ENCODE measurements at regions not wholly inside any gene's neighbourhood (a gene's known extent, or its start where the extent isn't known, plus 50 kb on each side); places are given as distances from the start of the nearest gene placed in this dataset.
"Not testable (repeated sequence)": the region's sequence is repeated elsewhere in the genome, so short reads cannot be mapped to it uniquely, and the experiment has no call there.

DNA sequence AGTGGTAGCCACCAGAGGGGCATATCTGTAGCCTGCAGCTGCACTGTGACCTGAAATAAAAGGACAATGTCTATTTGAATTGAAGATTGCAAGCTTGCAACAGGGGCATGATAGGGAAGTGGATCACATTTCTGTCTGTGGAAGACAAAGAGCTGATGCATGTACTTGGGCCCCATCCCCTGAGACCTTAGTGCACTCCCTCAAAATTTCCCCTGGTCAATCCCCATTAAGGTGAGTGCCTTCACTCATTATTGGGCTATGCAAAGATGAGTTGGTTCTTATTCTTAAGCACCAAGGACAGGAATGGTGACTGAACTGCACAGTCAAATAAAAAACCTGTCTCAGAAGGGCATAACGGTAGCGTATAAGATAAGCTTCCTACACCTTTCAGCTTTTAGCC is 273.1 kb upstream of the ARSJ start:
- DNase-seq = no peak

DNA sequence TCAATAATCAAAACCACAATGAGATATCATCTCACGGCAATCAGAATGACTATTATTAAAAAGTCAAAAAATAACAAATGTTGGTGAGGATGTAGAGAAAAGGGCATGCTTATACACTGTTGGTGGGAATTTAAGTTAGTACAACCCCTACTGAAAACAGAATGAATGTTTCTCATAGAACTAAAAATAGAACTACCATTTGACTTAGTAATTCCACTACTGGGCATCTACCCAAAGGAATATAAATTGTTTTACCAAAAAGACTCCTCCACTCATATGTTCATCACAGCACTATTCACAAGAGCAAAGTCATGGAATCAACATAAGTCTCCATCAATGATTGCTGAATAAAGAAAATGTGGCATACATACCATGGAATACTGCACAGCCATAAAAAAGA is 278.1 kb upstream of the ARSJ start:
- no peak for DNase-seq

DNA sequence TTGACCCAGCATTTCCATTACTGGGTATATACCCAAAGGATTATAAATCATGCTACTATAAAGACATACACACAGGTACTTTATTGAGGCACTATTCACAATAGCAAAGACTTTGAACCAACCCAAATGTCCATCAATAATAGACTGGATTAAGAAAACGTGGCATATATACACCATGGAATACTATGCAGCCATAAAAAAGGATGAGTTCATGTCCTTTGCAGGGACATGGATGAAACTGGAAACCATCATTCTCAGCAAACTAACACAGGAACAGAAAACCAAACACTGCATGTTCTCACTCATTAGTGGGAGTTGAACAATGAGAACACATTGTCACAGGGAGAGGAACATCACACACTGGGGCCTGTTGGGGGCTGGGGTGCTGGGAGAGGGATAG is 283.0 kb upstream of the ARSJ start:
- DNase-seq = not testable (repeated sequence)

DNA sequence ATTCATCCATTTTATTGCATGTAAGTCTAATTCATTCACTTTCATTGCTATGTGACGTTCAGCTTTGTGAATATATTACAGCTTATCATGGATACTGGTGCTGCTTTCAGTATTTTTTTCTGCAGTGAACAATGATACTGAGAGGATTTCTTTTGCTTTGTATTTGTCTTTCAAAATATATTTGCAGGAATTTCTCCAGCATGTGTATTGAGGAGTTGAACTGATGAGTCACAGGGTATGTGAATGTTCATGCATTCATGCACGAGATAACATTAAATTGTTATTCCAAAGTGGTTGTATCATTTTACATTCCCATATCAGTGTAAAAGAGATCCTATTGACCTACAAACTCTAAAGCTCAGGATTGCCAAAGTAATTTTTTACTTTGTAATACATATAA is 283.8 kb upstream of the ARSJ start:
- DNase-seq = no peak

DNA sequence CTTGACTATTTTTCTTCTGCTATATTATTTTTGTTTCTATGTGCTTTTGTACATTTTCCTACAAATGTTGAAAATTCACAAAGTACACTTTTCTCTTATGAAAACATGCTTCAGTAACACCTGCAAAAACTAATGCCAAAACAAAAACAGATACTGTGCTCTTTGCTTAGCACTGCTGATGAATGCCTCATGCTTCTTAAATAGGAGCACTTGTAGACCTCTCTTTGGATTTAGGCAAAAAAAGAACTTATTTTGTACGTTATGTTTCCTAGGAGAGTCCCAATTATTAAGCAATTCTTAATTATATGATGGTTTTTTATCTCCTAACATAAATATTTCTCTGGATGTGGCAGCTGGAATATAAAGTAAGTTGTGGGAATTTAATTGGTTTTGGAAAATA is 285.0 kb upstream of the ARSJ start:
- DNase-seq = no peak

DNA sequence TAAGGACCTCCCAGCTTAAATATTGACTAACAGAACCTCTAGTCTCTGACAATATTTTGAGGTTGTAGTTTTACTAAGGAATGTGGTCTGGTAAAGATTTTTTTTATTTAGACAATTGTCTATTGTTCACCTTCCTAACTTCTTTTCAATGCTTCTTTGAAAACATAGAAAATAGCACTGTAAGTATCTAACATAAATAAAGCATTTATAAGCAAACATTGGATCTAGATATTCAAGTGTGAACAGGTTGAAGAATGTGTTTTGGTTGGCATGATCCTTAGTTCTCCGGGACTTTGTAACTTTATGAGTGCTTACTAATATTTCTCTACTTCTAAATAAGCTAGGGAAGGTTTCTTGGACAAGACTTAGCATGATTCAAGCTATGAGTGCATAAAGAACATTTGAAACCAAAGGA is 285.4 kb upstream of the ARSJ start:
- no peak for DNase-seq

DNA sequence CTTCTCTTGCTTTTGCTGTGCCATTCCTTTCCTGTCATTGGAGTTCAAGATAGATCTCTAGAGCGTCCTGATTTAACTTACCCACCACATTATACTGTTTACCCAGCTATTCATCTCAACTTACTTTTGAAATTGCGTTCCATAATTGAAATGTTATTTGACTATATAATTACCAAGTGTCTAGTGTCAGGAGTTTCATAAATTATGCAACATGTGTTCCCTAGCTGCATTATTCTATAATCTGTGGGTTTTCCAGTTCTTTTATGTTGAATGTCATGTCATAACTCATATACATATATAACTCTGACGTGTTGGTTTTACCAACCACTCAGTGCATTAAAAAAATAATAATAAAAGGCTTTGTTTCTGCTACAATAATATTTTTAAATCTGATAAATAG is 285.9 kb upstream of the ARSJ start:
- no peak for DNase-seq

DNA sequence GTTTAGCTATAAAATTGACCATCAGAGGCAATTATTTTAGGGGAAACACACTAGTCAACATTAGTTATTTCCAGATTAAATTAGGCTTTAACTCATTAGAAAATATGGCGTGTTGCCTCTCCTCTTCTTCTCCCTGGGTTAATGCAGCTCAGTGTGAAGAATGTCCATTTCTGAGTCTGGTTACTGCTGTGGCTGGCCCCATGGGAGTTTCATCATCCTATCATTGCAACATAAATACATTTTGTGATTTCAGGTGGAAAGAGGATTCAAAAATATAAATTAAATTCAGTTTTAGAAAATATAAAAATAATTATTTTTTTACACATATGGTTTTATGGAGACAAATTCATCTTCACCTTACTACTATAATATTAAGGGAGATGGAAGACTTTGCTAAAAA is 288.5 kb upstream of the ARSJ start:
- no peak for DNase-seq

DNA sequence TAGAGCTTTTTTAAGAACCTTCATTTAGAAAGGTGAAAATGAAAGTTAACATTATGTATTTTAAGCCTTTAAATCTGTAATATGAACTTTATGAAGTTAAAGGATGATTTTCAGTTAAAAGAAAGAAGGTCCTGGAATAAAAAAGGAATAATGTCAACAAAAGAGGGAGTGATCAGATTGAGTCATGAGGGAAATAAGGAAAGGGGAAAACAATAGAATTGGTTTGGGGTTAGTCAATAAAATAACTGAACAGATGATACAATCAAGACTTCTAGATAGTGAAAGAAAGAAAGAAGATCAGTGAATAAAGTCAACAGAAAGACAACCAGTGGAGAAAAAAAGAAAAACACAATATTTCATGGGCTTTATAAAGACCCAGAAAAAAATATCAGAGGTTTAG is 291.6 kb upstream of the ARSJ start:
- DNase-seq = no peak

DNA sequence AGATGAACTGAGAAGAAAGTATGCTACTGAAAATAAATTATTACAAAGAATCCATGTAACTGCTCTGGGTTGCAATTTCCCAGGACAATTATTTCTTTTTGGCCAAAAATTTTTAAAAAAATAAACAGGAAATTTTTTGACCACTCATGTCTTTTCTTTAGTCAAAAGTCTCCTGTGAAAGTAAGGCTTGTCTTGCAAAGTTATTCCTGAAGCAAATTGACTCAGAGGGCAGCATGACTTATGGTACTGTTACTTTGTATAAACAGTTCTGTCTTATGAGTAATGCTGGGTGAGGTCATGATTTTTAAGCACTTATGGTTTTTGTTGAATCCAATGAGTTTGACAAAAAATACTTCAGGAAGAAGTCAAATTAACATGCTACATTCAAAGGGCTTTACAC is 292.8 kb upstream of the ARSJ start:
- no peak for DNase-seq

DNA sequence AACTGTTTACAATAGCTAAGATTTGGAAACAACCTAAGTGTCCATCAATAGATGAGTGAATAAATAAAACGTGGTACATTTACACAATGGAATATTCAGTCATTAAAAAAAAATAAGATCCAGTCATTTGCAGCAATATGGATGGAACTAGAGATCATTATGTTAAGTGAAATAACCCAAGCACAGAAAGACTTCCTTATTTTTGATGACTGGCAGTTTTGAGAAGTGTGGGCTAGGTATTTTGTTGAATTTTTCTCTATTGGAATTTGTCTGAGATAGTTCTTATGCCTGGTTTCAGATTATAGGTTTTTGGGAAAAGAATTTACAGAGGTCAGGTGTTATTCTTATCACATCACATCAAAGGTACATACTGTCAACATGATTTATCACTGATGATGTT is 293.8 kb upstream of the ARSJ start:
- no peak for DNase-seq

DNA sequence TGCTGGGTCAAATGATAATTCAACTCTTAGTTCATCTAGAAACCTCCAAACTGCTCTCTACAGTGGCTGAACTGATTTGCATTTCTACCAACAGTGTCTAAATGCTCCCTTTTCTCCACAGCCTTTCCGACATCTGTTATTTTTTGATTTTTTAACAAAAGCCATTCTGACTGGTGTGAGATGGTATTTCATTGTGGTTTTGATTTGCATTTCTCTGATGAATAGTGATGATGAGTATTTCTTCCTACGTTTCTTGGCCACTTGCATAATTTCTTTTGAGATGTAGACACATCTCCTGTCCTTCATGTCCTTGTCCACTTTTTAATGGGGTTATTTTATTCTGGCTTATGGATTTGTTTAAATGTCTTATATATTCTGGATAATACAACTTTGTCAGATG is 298.2 kb upstream of the ARSJ start:
- no peak for DNase-seq

DNA sequence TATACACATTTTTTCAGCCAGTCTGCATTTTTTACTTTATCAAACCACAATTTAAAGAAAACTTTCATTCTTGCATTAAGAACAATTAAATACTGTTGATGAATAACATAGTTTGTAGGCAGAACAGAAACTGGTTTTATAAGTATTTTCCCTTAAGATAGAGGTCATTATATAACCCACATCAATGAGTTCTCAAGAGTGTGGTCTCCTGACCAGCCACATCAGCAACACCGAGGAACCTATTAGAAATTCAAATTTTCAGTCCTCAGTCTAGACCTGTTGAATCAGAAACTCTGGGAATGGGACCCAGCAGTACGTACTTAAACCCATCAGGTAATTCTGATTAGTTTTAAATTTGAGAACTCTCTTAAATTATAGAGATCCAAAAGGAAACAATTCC is 299.6 kb upstream of the ARSJ start:
- DNase-seq = no peak

DNA sequence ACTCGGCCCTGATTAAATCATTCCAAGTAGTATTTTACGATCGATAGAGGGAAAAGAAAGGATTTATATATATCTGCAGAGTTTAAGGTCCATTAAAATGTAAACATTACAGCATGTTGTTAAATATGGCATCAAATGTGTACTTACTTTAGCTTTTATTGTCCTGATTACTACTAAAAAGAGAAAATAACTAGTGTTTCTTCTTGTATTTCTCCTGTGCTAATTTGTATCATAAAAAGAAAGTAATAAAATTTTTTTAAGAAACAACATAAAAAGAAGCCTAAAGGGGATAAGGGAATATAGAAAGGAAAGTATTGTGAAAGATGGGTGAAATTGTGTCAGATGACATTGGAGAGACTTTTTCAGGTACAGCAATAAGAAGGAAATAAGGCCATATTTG is 300.3 kb upstream of the ARSJ start:
- DNase-seq = no peak

DNA sequence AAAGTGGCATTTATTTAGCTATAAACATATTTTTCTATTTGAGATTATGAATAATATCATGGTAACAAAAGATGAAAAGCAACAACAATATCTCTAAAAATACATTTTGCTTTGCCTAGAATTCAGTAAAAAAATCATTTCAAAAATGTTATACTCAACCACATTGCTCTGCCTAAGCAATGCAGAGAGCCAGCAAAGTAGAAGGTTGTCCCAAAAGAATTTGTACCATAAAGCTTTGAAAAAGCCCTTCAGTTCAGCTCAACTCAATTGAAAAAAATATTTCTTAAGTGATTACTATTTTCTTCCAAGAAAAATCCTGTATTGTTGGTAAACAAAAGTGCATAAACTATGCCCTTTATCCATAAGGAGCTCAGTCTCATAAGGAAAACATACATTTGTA is 301.2 kb upstream of the ARSJ start:
- no peak for DNase-seq

DNA sequence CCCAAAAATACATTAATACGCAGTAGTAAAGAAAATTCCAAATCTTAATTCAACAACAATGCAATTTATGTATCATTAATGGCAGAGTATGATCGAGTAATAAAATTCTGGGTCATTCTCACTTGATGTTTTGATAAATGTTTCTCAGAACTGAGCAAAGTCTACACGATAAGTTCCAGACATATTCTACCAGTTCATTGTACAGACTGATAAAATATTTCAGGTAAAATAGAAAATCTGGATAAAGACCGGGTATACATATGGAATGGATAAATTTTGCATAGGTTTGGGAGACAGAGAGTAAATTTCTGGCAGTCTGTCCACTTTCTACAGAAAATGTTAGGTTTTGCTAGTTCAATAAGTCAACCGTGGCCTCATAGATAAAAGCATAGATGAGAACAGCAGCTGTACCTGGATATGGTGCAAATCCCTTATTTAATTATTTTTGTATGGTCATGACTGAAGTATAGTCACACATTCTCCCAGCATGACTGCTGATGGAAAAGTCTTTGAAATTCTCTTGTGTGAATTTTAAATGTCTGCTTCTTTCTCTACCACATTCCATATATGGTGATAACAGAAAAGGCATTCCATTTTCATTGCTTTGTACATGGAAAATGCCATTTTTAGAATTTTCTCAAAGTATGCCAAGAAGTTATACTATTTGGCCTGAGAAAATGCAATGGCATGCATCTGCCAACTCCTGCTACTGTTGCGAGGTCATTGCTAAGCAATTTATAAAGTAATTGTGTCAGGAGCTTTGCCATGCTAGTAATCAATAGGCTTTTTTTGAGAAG is 301.9 kb upstream of the ARSJ start:
- DNase-seq = no peak

DNA sequence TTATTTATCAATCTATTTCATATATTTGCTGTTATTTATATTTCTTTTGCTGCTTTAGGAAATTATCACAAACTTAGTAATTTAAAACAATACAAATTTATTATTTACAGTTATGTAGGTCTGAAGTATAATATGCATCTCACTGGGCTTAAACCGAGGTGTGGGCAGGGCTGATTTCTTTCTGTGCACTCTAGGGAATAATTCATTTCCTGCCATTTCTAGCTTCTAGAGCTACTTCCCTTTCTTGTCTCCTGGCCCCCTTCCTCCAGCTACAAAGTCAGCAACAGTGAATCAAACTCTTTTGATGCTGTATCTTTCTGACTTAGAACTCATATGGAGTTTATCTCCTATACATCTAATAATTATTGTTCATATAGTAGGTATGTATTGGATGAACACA is 303.5 kb upstream of the ARSJ start:
- DNase-seq = no peak

DNA sequence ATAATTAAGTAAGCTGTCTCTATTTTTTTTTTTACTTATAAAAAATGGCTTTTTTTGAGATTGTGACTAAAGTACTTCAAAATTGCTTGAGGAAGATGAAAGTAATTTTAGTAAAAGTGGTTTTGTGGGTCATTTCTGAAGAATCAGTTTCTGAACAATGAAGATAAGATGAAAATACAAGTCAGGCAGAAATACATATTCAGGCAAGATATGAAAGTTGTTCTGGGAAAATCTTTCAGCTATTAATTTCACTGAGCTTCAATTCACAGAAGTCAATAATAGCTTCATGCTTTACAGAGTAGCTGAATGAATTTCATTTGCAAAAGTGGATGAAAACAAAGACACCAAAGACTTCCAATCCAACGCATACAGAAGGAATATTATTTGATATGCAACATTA is 305.2 kb upstream of the ARSJ start:
- no peak for DNase-seq

DNA sequence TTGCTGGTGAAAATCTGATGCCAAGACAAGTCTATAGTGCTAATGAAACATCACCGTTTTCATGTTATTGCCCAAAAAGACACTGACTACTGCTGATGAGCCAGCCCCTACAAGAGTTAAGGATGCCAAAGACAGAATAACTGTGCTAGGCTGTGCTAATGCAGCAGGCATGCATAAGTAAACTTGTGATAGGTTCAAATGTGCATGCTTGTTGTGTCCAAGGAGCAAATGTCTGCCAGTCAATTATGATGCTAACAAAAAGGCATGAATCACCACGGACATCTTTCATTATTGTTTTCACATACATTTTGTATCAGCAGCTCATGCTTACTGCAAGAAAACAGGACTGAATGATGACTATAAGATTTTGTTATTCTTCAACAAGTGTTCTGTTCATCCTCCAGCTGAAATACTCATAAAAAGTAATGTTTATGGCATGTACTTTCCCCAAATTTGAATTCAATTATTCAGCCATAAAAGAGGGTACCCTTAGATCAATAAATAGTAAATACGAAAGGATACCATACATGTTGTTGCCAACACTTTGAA is 306.9 kb upstream of the ARSJ start:
- no peak for DNase-seq

DNA sequence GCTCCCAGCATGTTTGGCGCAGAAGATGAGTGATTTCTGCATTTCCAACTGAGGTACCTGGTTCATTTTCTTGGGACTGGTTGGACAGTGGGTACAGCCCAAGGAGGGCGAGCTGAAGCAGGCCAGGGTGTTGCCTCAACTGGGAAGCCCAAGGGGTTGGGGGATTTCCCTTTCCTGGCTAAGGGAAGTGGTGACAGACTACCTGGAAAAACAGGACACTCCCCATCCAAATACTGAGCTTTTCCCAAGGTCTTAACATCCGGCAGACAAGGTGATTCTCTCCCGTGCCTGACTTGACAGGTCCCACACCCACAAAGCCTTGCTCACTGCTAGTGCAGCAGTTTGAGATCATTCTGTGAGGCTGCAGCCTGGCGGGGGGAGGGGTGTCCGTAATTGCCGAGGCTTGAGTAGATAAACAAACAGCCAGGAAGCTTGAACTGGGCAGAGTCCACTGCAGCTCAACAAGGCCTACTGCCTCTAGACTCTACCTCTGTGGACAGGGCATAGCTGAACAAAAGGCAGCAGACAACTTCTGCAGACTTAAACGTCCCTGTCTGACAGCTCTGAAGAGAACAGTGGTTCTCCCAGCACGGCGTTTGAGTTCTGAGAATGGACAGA is 307.7 kb upstream of the ARSJ start:
- DNase-seq = no peak

DNA sequence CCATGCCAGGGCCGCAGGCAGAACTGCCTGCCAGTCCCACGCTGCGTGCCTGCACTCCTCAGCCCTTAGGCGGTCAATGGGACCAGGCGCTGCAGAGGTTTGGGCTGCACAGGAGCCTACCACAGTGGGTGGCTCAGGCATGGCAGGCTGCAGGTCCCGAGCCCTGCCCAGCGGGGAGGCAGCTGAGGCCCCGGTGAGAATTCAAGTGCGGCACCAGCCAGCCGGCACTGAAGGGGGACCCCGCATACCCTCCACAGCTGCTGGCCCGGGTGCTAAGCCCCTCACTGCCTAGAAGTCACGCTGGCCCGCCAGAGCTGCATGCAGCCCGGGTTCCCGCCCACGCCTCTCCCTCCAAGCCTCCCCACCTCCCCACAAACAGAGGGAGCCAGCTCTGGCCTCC is 302.5 kb upstream of the UGT8 start:
- no peak for DNase-seq

DNA sequence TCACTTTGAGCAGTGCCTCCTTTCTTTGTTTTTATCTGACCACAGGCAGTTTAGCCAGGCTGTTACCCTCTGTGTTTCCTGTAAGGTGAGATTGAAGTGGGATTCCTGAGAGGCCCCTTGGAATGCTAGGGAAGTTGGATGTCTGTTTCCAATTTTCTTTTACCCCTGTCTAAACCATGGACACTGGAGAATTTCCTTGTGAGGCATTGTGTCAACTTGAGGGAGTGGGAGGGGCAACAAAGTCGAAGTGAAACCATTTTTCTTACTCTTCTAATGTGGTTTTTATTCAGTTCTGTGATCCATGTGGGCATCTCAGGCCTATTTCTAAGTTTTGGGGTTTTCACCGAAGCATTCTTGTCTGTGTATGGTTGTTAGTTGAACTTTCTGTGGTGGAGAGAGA is 296.1 kb upstream of the UGT8 start:
- DNase-seq = no peak

DNA sequence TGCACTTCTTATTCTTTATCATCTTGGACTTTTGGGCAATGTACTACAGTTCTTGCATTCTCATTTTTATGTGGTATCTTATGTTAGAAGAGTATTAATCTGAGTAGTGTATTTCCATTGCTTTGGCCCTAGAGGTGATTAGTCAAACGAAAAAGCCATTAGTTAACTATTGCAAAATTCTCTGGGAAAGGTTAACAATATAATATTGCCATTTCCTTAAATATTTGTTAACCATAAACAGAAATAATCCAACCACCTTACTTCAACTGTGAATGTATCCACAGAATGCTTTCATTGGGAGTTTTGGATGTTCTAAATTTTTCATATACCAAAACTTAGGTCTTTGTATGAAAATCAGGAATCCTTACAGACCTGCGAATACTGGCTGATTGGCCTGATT is 294.6 kb upstream of the UGT8 start:
- no peak for DNase-seq

DNA sequence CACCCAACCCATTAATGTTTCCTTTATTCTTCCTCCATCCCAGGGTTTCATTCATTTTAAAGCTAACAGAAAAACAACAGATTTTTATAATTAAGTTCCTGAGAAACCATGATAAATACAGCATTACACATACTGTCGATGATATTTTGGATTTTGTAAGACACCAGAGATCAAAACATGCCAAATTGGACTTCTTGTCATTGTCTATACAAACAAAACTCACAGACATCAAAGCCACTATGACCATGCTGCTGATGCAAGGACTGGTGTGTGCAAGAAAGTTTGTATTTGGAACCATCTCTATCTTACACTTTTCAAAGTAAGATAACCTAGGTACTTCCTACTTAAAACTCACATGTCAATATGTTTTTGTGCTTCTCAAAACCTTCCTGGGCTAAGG is 294.0 kb upstream of the UGT8 start:
- DNase-seq = no peak

DNA sequence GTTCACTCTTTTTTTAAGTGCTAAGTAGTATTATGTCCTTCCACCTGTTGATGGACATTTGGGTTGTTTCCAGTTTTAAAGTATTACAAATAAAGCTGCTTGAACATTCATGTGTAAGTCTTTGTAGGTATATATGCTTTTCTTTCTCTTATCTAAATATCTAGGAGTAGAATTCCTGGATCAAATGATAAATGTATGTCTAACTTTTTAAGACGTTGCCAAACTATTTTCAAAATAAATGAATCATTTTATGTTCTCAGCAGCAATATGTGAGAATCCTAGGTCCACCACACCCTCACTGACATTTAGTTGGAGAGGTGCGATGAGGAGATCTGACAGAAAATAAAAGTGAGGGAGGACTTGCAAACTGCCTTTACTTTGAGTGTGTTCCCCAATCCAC is 291.7 kb upstream of the UGT8 start:
- no peak for DNase-seq

All from NCI-H1694 treated with DMSO at 0.1 percent for 48 hours (cell line).